HAP-1 (cell line): ENCODE measurements at regions not wholly inside any gene's neighbourhood (a gene's known extent, or its start where the extent isn't known, plus 50 kb on each side); places are given as distances from the start of the nearest gene placed in this dataset.

Experiments
- DNase-seq, 2 experiments: peaks; one replicate each; pipeline ENCODE4 v3.0.0-alpha.2; 2016 to 2020; ENCODE audit warnings: low spot score in 2 of 2
- H3K27me3 ChIP-seq: fragments of 250-450 bp; sonication (Bioruptor Pico); 2 replicates; pipeline ENCODE4 v1.5.1; 2020; ENCODE audit warnings: low read depth, mild to moderate bottlenecking, moderate library complexity
- H3K36me3 ChIP-seq: fragments of 250-450 bp; sonication (Bioruptor Pico); replicated peaks from 2 replicates; pipeline ENCODE4 v1.5.1; 2020; ENCODE audit warnings: mild to moderate bottlenecking
- H3K4me1 ChIP-seq: fragments of 250-450 bp; sonication (Bioruptor Pico); 2 replicates; pipeline ENCODE4 v1.5.1; 2020; ENCODE audit warnings: mild to moderate bottlenecking
- H3K4me3 ChIP-seq: fragments of 250-450 bp; sonication (Bioruptor Pico); 2 replicates; pipeline ENCODE4 v1.5.1; 2020; ENCODE audit warnings: mild to moderate bottlenecking, moderate library complexity
- H3K9me3 ChIP-seq: fragments of 250-450 bp; sonication (Bioruptor Pico); 2 replicates; pipeline ENCODE4 v1.5.1; 2020; ENCODE audit warnings: mild to moderate bottlenecking, moderate library complexity
- in situ Hi-C: fragments of 300-500 bp; cut with MboI; formaldehyde crosslinking; loops from 3 replicates; pipeline ENCODE4 v1.14.3; 2020; ENCODE audit warnings: low sequenced_read_pairs, inconsistent platforms, mixed read lengths

DNA sequence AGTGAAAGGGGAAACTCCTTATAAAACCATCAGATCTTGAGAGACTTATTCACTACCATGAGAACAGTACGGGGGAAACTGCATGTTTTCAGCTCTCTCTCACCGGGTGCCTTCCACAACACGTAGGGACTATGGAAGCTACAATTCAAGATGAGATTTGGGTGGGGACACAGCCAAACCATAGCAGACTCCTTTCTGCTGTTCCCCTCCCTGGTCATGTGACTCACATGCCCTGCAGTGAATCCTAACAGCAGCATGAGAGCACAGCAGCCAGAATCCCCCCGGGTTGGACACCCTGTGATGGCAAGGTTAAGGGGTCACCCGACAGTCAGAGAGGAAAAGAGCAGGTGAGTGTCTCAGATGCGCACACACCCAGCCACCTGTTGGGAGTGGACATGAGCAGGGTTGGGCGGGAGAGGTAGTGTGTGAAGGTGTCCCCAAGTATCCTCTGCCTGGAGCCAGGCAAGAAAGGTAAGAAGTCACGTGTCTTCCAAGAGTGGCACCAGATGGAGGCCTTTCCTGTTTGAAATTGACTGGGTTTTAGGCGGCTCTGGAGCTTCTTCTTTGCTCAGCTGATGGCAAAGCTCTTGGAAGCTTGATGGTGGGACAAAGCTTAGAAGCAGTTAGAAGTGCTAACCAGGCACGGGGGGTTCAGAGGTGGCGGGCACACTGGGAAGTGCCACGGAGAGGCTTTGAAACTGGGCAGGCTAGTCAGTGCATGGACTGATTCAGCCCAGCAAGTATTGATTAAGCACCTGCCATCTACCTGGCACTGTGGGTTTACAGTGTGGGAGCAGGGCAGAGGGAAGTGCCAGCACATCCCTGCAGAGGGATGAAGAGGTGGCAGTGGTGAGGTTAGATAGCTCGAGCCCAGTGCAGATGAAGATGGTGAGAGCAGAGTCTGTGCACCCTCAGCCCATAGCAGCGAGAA is 68.7 kb downstream of the RHOB start:
- no peak for DNase-seq
- Histone ChIP-seq H3K27me3 (no peaks in the 10 kb centered on the region), H3K4me3 (no peak overlapping the region), H3K4me1 (no peaks in the 10 kb centered on the region), H3K9me3 (no peaks in the 10 kb centered on the region), H3K36me3 (no peaks in the 10 kb centered on the region)
- in situ Hi-C loops, result no loop called here

DNA sequence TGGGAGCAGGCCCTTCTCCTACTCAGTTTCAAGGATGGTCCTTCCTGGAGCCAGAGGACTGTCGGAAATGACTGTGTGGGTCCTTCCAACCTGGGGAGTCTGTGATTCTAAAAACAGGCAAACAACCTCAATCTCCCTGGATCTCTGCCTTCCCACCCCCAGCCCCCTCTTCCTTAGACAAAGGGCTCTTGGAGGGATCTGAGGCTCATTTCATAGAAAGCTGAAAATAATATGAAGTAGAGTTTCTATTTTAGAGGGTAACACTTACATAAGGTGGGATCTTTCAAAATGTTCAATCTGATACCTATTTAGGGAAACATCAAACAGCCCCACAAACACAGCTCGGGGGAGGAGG is 69.4 kb downstream of the RHOB start:
- in situ Hi-C loops, result no loop called here
- no peaks in the 10 kb centered on the region for H3K4me1 ChIP-seq

DNA sequence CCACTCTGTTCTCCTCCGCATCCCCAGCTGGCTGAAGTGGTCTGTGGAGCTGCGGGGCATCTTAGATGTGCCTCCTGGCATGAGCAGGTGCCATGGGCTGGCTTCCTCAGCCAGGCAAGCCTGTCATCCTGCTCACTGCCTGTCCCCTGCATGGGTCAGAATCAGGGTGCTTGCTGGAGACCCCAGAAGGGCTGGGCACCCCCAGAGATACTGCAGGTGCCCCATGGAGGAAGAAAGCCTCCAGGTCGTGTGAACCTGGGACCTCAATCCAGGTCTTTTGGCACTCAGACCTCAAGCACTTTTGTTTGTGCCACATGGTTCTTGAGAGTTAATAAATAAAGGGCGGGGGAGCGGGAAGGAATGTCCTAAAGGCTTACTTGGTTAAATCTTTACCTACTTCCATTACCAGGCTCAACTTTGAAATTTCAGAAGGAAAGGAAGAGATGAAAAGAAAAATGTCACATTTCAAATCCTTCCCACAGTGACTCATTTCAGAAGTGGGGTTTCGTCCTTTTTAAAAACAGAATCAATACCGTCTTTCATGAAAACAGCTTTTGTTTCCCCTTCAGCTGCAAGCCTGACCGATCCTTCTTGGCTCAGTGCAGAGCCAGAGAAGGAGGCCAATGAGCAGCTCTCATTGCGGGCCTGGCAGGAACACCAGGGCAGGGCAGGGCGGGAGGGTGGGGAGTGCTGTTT is 69.9 kb downstream of the RHOB start:
- no peaks in the 10 kb centered on the region for H3K9me3 ChIP-seq
- no peak for DNase-seq
- no peak overlapping the region for H3K4me3 ChIP-seq
- in situ Hi-C loops, result no loop called here
- H3K4me1 ChIP-seq, result no peaks in the 10 kb centered on the region
- H3K36me3 ChIP-seq, result no peaks in the 10 kb centered on the region
- no peaks in the 10 kb centered on the region for H3K27me3 ChIP-seq

More for the DNA sequence above, 69.4 kb downstream of the RHOB start:
- no peaks in the 10 kb centered on the region for H3K27me3 ChIP-seq
- DNase-seq, result no peak
- H3K36me3 ChIP-seq, result no peaks in the 10 kb centered on the region
- H3K9me3 ChIP-seq, result no peaks in the 10 kb centered on the region
- H3K4me3 ChIP-seq, result no peak overlapping the region

DNA sequence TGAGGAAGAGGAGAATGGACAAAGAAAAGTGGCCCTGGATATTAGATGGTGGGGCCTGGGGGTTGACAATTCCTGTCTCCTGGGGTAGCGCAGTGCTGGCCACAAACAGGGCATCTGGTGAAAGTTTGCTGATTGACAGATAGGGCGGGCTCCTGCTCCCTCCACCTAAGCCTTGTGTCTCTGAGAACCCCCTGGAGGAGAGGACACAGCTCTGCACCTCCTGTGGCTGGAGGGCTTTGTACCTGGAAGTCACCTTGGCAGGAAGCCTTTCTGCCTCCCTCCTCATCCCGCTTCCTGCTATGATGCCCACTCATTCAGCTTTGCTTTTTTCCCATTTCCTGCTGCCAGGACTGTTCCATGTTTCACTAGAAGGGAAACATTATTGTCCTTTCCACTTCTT is 72.4 kb downstream of the RHOB start:
- Histone ChIP-seq H3K9me3 (no peaks in the 10 kb centered on the region), H3K4me3 (no peak overlapping the region), H3K27me3 (no peaks in the 10 kb centered on the region), H3K36me3 (no peaks in the 10 kb centered on the region), H3K4me1 (no peaks in the 10 kb centered on the region)
- in situ Hi-C loops, result no loop called here
- no peak for DNase-seq

DNA sequence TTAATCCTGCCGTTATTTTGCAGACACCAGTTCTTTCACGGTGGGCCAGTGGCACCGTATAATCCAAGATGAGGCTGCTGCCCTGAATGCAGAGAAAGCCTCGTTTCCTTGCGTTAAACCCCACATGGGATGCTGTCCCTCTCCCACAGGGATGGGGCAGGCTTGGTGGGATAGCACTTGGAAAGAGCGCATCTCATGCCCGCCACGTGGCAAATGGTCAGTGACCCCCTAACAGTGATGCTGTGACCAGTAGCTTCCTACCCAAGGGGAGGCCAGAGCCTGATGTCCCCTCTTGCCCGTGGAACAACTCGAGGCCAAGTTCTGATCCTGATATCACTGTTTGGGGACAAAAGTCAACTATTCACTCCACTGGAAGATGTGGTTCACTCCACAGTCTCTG is 73.3 kb downstream of the RHOB start:
- Histone ChIP-seq H3K27me3 (no peaks in the 10 kb centered on the region), H3K4me1 (no peaks in the 10 kb centered on the region)

DNA sequence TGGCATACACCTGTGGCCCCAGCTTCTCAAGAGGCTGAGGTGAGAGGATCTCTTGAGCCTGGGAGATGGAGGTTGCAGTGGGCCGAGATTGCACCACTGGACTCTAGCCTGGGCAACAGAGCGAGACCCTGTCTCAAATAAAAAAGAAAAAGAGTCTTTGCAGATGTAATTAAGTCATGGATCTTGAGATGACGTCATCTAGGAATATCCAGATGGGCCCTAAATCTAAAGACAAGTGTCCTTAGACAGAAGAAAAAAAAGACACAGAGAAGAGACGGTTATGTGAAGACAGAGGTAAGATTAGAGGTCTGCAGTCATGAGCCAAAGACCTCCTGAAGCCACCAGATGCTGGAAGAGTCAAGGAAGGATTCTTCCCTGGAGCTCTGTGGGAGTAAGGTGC is 74.3 kb downstream of the RHOB start:
- DNase-seq, result no peak
- Histone ChIP-seq H3K36me3 (no peaks in the 10 kb centered on the region), H3K4me3 (no peak overlapping the region), H3K27me3 (no peaks in the 10 kb centered on the region), H3K4me1 (no peaks in the 10 kb centered on the region), H3K9me3 (no peaks in the 10 kb centered on the region)
- in situ Hi-C loops, result no loop called here

More for the DNA sequence above, 73.3 kb downstream of the RHOB start:
- no peaks in the 10 kb centered on the region for H3K9me3 ChIP-seq
- in situ Hi-C loops, result no loop called here
- no peaks in the 10 kb centered on the region for H3K36me3 ChIP-seq
- no peak overlapping the region for H3K4me3 ChIP-seq
- no peak for DNase-seq

DNA sequence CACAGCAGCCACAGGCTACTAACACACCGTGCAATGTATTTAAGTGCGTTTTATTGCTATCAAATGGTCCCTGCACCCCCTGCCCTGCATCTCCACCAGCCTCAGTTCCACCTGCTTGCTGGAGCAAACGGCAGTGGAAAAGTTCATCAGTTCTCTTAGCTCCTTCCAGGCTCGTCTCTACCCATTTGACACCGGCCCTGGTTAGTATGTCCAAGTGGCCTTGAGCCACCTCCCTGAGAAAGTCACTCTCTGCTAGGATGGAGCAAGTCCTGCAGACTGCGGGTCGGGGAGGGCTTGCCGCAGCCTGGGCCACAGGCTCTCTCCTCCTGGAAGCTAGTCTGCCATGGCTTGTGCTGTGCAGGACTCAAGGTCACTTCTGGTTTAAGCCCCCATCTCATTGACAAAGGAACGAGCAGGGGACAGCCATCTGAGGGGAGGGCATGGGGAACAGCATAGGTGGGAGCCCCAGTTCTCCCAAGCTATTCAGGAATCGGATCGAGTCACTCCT is 74.9 kb downstream of the RHOB start:
- in situ Hi-C loops, result no loop called here
- no peak overlapping the region for H3K4me3 ChIP-seq
- no peaks in the 10 kb centered on the region for H3K4me1 ChIP-seq
- H3K27me3 ChIP-seq, result no peaks in the 10 kb centered on the region
- no peaks in the 10 kb centered on the region for H3K9me3 ChIP-seq
- no peaks in the 10 kb centered on the region for H3K36me3 ChIP-seq
- no peak for DNase-seq

DNA sequence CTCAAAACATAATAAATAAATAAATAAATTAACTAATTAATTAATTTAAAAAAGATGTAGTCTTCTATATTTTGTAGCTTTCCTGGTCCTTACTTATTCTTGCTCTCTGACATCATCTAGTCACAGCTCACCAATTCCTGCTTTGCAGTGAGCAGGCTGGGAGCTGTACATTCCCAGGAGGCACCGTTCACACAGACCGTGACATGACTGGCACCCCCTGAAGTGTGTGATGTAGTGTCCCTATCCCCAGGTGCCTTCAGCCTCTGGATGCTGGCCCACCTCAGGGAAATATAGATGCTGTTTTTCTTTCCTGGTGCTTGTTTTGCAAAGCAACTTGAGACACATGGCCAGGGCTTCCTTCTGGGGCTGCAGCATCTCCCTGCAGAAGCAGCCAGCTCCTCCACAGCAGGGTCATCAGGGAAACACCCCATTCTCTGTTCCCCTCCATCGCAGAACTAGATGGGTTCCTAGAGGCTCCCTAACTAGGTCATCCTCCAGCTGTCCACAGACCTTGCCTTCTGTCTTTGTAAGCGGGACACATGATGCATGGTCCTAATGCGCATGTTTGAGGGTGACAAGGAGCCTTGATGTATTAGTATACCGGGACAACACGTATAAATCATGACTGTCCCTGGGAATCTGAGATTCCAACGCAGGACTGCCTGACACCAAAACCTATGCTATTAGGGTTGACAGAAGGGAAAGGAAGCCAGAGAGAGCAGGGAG is 76.4 kb downstream of the RHOB start:
- in situ Hi-C loops, result no loop called here
- no peak overlapping the region for H3K4me3 ChIP-seq
- H3K4me1 ChIP-seq, result no peaks in the 10 kb centered on the region

DNA sequence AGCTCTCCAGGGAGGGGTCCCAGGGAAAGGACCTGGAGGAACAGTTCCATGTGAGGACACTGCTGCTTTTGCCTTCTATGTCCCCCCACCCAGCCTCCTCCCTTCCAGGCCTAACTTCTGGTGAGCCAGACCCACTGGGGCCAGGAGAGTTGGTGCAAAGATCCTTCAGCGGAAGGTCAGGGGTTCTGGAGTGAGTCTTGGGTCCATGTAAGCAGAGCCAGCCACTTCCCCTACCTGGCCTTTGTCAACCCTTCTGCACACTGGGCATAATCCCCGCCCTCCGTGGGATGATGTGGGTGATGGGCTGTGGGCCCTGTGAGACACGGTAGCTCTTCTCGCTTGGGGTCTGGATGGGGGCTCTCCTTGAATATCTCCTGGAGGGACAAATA is 76.9 kb downstream of the RHOB start:
- no peaks in the 10 kb centered on the region for H3K4me1 ChIP-seq
- in situ Hi-C loops, result no loop called here
- H3K9me3 ChIP-seq, result no peaks in the 10 kb centered on the region
- H3K4me3 ChIP-seq, result no peak overlapping the region
- H3K36me3 ChIP-seq, result no peaks in the 10 kb centered on the region
- no peak for DNase-seq
- no peaks in the 10 kb centered on the region for H3K27me3 ChIP-seq

More for the DNA sequence above, 76.4 kb downstream of the RHOB start:
- Histone ChIP-seq H3K9me3 (no peaks in the 10 kb centered on the region), H3K27me3 (no peaks in the 10 kb centered on the region), H3K36me3 (no peaks in the 10 kb centered on the region)
- no peak for DNase-seq

DNA sequence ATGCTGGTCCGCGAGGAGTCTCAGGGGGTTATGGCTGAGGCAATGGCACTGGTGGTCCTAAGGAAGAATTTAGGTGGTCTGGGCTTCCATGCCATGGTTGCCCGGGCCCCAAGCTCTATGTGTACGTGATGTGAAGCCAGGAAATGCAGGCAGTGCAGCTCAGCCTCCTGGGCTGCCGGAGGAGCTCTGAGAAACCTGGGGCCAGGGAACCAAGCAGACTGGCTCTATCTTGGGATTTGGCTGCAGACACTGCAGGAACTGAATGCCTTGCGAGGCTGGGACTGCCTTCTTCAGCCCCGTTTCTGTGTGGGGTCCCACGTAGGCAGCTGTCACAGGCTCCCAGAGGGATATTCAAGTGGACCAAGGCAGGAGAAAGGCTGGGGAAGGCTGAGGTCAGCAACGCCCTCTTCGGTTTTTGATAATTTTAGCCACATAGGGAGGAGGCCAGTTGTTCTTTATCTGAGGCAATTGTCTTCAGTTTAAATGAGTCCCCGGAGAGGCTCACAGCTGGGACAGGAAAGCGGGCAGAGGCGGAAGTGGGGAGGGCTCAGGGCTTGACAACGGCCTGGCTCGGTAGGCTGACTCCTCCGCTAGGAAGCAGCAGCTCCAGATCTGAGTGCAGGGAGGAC is 77.7 kb downstream of the RHOB start:
- Histone ChIP-seq H3K9me3 (no peaks in the 10 kb centered on the region), H3K27me3 (no peaks in the 10 kb centered on the region), H3K36me3 (no peaks in the 10 kb centered on the region), H3K4me3 (no peak overlapping the region), H3K4me1 (no peaks in the 10 kb centered on the region)
- DNase-seq, result no peak
- in situ Hi-C loops, result no loop called here

DNA sequence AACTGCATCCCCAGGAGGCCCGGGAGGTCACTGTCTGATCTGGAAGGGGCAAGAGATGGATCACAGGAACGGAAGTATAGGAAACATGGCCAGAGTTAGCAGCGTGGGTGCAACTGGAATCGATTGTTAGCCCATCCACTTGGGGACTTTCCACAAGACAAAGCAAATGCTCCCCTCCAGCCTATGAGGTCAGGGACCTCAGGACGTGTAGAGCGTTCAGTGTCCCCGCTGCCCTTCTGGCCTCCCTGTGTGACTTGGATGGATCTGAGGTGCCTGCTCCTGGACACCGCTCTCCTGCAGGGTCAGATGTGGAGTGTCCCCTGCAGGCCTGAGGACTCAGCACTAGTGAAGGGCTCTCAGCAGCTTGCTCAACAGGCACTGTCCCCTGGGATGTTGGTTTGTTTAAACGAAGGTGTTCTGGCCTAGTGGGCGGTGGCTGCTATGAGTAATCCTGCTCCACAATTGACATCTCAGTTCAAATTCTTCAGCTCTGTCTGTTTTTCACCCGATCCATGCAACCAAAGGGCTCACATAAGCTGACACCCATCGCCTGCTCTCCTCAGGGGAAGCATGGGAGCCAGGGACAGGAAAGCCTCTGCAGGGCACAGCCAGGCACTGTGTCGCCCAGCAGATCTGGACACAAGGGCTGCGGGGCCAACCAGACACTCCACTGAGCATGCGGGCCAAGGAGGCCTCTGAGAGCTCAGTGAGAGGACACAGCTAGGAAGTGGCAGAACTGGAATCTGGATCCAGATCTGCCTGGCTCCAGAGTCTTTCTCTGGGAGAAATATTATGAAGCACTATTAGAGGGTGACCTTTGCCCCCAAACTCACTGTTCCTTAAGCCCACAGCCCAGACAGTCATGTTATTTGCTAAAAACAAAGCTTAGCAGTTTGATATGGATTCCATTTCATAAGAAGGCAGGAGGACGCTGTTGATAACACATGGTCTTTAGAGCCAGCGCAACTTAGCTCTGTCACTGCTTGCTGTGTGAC is 78.5 kb downstream of the RHOB start:
- Histone ChIP-seq H3K9me3 (no peaks in the 10 kb centered on the region), H3K27me3 (no peaks in the 10 kb centered on the region), H3K36me3 (no peaks in the 10 kb centered on the region), H3K4me1 (no peaks in the 10 kb centered on the region), H3K4me3 (no peak overlapping the region)
- in situ Hi-C loops, result no loop called here
- DNase-seq, result no peak

DNA sequence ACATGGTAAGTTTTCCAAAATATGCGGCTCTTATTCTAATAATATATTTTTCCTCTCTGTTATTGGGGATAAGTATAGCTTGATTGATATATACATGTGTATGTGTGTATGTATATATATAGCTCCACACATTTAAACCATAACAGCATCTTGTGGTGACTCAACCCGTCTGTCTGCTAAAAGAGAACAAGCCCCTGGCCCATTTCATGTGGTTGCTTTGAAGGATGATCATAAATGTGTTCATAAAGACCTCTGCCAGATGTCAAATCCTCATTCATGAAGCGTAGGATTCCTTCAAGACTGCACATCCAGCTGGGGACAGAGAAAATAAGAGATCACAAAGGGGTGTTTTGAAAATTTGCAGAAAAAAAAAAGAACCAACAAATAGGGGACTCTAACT is 79.3 kb downstream of the RHOB start:
- Histone ChIP-seq H3K4me1 (no peaks in the 10 kb centered on the region), H3K9me3 (no peaks in the 10 kb centered on the region), H3K36me3 (no peaks in the 10 kb centered on the region), H3K4me3 (no peak overlapping the region), H3K27me3 (no peaks in the 10 kb centered on the region)
- in situ Hi-C loops, result no loop called here
- DNase-seq, result no peak

DNA sequence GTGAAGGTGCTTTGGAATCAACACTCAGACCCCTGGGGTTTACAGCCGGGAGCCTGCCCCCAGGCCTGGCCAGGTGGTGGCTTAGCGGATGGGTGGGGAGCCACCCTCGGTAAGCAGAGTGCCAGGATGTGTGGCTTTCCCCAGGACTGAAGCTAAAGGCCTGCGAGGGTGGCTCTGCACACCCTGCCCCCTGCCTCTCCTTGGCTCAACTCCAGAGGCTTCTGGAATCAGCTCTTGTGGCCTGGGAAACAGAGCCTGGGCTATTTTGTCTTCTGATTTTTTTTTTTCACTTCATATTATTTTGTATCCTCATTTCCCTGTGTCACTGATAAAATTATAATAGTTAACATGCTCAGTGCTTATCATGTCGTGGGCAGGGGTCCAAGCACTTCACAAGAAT is 79.8 kb downstream of the RHOB start:
- Histone ChIP-seq H3K36me3 (no peaks in the 10 kb centered on the region), H3K9me3 (no peaks in the 10 kb centered on the region), H3K4me1 (no peaks in the 10 kb centered on the region), H3K4me3 (no peak overlapping the region), H3K27me3 (no peaks in the 10 kb centered on the region)
- no peak for DNase-seq
- in situ Hi-C loops, result no loop called here
